ENCODE measurements at regions not wholly inside any gene's neighbourhood (a gene's known extent, or its start where the extent isn't known, plus 50 kb on each side); places are given as distances from the start of the nearest gene placed in this dataset.

- intact Hi-C loops (cut with micrococcal nuclease), result no loop called here
- Histone ChIP-seq H3K27me3 (ENCODE audit: low read length) (no peaks in the 10 kb centered on the region), H4K20me1 (ENCODE audit: low read length) (no peaks in the 10 kb centered on the region), H3K9me2 (replicated peaks; ENCODE audit: low read length) (no peaks in the 10 kb centered on the region), H2AFZ (ENCODE audit: low read length) (no peak overlapping the region), H3K9me3 (ENCODE audit: low read length) (no peaks in the 10 kb centered on the region), H3F3A (ENCODE audit: low read length, unreplicated experiment) (no peaks in the 10 kb centered on the region), H3K4me3 (ENCODE audit: low read length) (no peak overlapping the region), H3K36me3 (ENCODE audit: low read depth, low read length) (peaks cover 4% of the 10 kb centered on the region), H3K4me2 (ENCODE audit: low read length) (no peak overlapping the region), H3K79me2 (ENCODE audit: low read length) (peaks cover 20% of the 10 kb centered on the region), H3K9ac (ENCODE audit: low read length) (no peak overlapping the region), H3K27ac (ENCODE audit: low read length) (no peak overlapping the region), H3K4me1 (ENCODE audit: insufficient read depth, low read length) (no peaks in the 10 kb centered on the region)
- no peak for ATAC-seq
- DNase-seq, result no peak
- TF ChIP-seq CTCF (conservative IDR thresholded peaks at IDR 0.05; ENCODE audit: low read depth, low read length), result no peak
- ChIA-PET CTCF (no interaction called here), POLR2A (ENCODE audit: unreplicated experiment) (no interaction called here)
- BruUV-seq (replicated peaks), result no TSS peak
These were observed 253.5 kb downstream of the MRTFB start for GRCh38 chr16:14324581-14324980.

GRCh38 chr16:14322186-14322585, 251.1 kb downstream of the MRTFB start:
- intact Hi-C loops (cut with micrococcal nuclease), result no loop called here
- peaks cover 29% of the 10 kb centered on the region for H3K79me2 ChIP-seq (ENCODE audit: low read length)

GRCh38 chr16:14321542-14321941, 250.4 kb downstream of the MRTFB start:
- no TSS peak for BruUV-seq (replicated peaks)
- POLR2A ChIA-PET (ENCODE audit: unreplicated experiment), result no interaction called here
- intact Hi-C loops (cut with micrococcal nuclease), result no loop called here
- Histone ChIP-seq H3K9me3 (ENCODE audit: low read length) (no peaks in the 10 kb centered on the region), H3K36me3 (ENCODE audit: low read depth, low read length) (no peaks in the 10 kb centered on the region), H4K20me1 (ENCODE audit: low read length) (no peaks in the 10 kb centered on the region), H3K4me3 (ENCODE audit: low read length) (no peak overlapping the region), H3K79me2 (ENCODE audit: low read length) (peaks cover 31% of the 10 kb centered on the region), H3K9ac (ENCODE audit: low read length) (no peak overlapping the region), H3K27me3 (ENCODE audit: low read length) (no peaks in the 10 kb centered on the region), H3K4me1 (ENCODE audit: insufficient read depth, low read length) (peaks cover 8% of the 10 kb centered on the region; the same call in 1 of the 2 replicates), H3K9me2 (replicated peaks; ENCODE audit: low read length) (no peaks in the 10 kb centered on the region), H2AFZ (ENCODE audit: low read length) (no peak overlapping the region), H3F3A (ENCODE audit: low read length, unreplicated experiment) (no peaks in the 10 kb centered on the region), H3K27ac (ENCODE audit: low read length) (no peak overlapping the region), H3K4me2 (ENCODE audit: low read length) (no peak overlapping the region)
- CTCF ChIA-PET, result no interaction called here
- no peak for TF ChIP-seq EZH2phosphoT487 (IDR thresholded peaks at IDR 0.05; ENCODE audit: borderline replicate concordance, low read length)
- TF ChIP-seq EZH2 (IDR thresholded peaks at IDR 0.05; ENCODE audit: low read length, unreplicated experiment), result no peak
- ATAC-seq (no peak), DNase-seq (no peak)

More at GRCh38 chr16:14322186-14322585, 251.1 kb downstream of the MRTFB start:
- Histone ChIP-seq H4K20me1 (ENCODE audit: low read length) (no peaks in the 10 kb centered on the region), H3K27me3 (ENCODE audit: low read length) (no peaks in the 10 kb centered on the region), H3K9me3 (ENCODE audit: low read length) (no peaks in the 10 kb centered on the region), H3K9ac (ENCODE audit: low read length) (no peak overlapping the region), H3K9me2 (replicated peaks; ENCODE audit: low read length) (no peaks in the 10 kb centered on the region), H2AFZ (ENCODE audit: low read length) (no peak overlapping the region), H3K27ac (ENCODE audit: low read length) (no peak overlapping the region), H3K36me3 (ENCODE audit: low read depth, low read length) (no peaks in the 10 kb centered on the region), H3K4me3 (ENCODE audit: low read length) (no peak overlapping the region), H3F3A (ENCODE audit: low read length, unreplicated experiment) (no peaks in the 10 kb centered on the region), H3K4me1 (ENCODE audit: insufficient read depth, low read length) (peaks cover 8% of the 10 kb centered on the region; the same call in 1 of the 2 replicates), H3K4me2 (ENCODE audit: low read length) (no peak overlapping the region)
- CTCF ChIA-PET, result no interaction called here
- TF ChIP-seq CTCF (conservative IDR thresholded peaks at IDR 0.05; ENCODE audit: low read depth, low read length), result no peak
- no peak for TF ChIP-seq EZH2 (IDR thresholded peaks at IDR 0.05; ENCODE audit: low read length, unreplicated experiment)
- no peak for TF ChIP-seq EZH2phosphoT487 (IDR thresholded peaks at IDR 0.05; ENCODE audit: borderline replicate concordance, low read length)
- POLR2A ChIA-PET (ENCODE audit: unreplicated experiment), result no interaction called here
- no peak for DNase-seq
- no peak for ATAC-seq
- no TSS peak for BruUV-seq (replicated peaks)

Measured in PC-3 (cell line).